HL-60 (cell line): ENCODE measurements at regions not wholly inside any gene's neighbourhood (a gene's known extent, or its start where the extent isn't known, plus 50 kb on each side); places are given as distances from the start of the nearest gene placed in this dataset.
"Not testable (repeated sequence)": the region's sequence is repeated elsewhere in the genome, so short reads cannot be mapped to it uniquely, and the experiment has no call there.

Source experiments
- DNase-seq, 2 experiments: peaks; one replicate each; pipeline ENCODE4 v3.0.0-alpha.2; 2010 to 2020; ENCODE audit warnings: low read depth in 1 of 2, low spot score in 1 of 2
- H3K27ac ChIP-seq: fragments of 250-450 bp; sonication (Bioruptor Pico); replicated peaks from 2 replicates; pipeline ENCODE4 v1.5.1; 2020; ENCODE audit warnings: mild to moderate bottlenecking, moderate library complexity
- H3K27me3 ChIP-seq: fragments of 250-450 bp; sonication (Bioruptor Pico); 2 replicates; pipeline ENCODE4 v1.5.1; 2021; ENCODE audit warnings: mild to moderate bottlenecking, moderate library complexity; ENCODE audit not compliant: insufficient read depth, poor library complexity, severe bottlenecking
- H3K4me3 ChIP-seq: replicated peaks from 2 replicates; pipeline ENCODE4 v1.5.1; 2011; ENCODE audit warnings: mild to moderate bottlenecking, control low read depth, low read length; ENCODE audit not compliant: insufficient read depth
- CTCF ChIP-seq: IDR thresholded peaks from one replicate; pipeline ENCODE4 v1.5.1; 2011; ENCODE audit warnings: low read length, control low read depth, inconsistent platforms; ENCODE audit not compliant: insufficient read depth
- GABPA ChIP-seq: IDR thresholded peaks from 2 replicates; pipeline ENCODE4 v1.6.1; 2012; ENCODE audit warnings: low read depth
- POLR2AphosphoS5 ChIP-seq: IDR thresholded peaks from 2 replicates; pipeline ENCODE4 v1.6.1; 2012; ENCODE audit warnings: low read depth
- REST ChIP-seq: IDR thresholded peaks from 2 replicates; pipeline ENCODE4 v1.6.1; 2012; ENCODE audit warnings: low read depth; ENCODE audit not compliant: insufficient replicate concordance
- SPI1 ChIP-seq: IDR thresholded peaks from 2 replicates; pipeline ENCODE4 v1.6.1; 2012; ENCODE audit warnings: low read depth, mild to moderate bottlenecking, borderline replicate concordance

GRCh38 chr3:112709911-112710310 is 69.0 kb upstream of the CCDC80 start:
- TF ChIP-seq SPI1 (no peak), REST (no peak), CTCF (no peak), POLR2AphosphoS5 (no peak), GABPA (no peak)
- H3K27me3 ChIP-seq: no peaks in the 10 kb centered on the region
- H3K4me3 ChIP-seq: no peak overlapping the region
- H3K27ac ChIP-seq: no peak overlapping the region
- no peak for DNase-seq

GRCh38 chr3:112699436-112699978 is 58.6 kb upstream of the CCDC80 start:
- no peak for DNase-seq
- no peak overlapping the region for H3K27ac ChIP-seq
- H3K4me3 ChIP-seq: no peak overlapping the region
- TF ChIP-seq SPI1 (no peak), CTCF (no peak), POLR2AphosphoS5 (no peak), GABPA (no peak), REST (no peak)
- H3K27me3 ChIP-seq: no peaks in the 10 kb centered on the region

- not testable (repeated sequence) for H3K27me3 ChIP-seq, H3K27ac ChIP-seq, DNase-seq, H3K4me3 ChIP-seq
These were observed 57.5 kb upstream of the CCDC80 start for GRCh38 chr3:112698442-112698841.

GRCh38 chr3:112696244-112696643 is 55.3 kb upstream of the CCDC80 start:
- H3K4me3 ChIP-seq, H3K27ac ChIP-seq, DNase-seq, H3K27me3 ChIP-seq: not testable (repeated sequence)

- H3K4me3 ChIP-seq, H3K27ac ChIP-seq, H3K27me3 ChIP-seq, DNase-seq: not testable (repeated sequence)
These were observed 54.6 kb upstream of the CCDC80 start for GRCh38 chr3:112695377-112696108.

- not testable (repeated sequence) for H3K4me3 ChIP-seq, H3K27ac ChIP-seq, DNase-seq, H3K27me3 ChIP-seq
These were observed 54.0 kb upstream of the CCDC80 start for GRCh38 chr3:112694906-112695305.
